ENCODE measurements at regions not wholly inside any gene's neighbourhood (a gene's known extent, or its start where the extent isn't known, plus 50 kb on each side); places are given as distances from the start of the nearest gene placed in this dataset.

DNA sequence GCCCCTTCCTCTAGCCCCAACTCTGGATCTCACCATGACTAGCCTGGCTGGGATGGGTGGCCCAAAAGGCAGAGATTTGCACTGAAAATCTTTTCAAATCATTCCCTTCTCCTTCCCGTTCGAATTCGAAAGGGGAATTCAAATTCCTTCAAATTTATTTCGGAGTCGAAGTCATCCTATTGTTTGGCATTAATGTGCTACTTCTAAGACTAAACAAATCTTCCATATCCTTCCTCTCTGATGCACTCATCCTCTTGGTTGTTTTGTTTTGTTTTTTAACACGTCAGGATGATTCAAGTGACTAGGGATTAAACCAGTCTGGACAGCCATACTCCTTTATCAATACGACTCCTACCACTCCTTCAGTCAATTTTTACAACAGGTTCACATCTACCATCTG, 95.5 kb upstream of the SGIP1 start:
- H3K36me3 ChIP-seq (replicated peaks in 1 of 2; ENCODE audit: control insufficient read depth in 1 of 2, insufficient read depth in 2 of 2, low read length in 1 of 2) = no peaks in the 10 kb centered on the region
- no peaks in the 10 kb centered on the region for H3K4me1 ChIP-seq (ENCODE audit: control insufficient read depth in 1 of 2, insufficient read depth in 2 of 2, low read depth in 1 of 2, low read length in 1 of 2)
- 94% methylated on average over 7 of the region's 7 CpGs for WGBS (ENCODE audit: low lambda C conversion rate)
- TF ChIP-seq GATA2 (CRISPR knock-in tag; IDR thresholded peaks at IDR 0.05) (no peak), TCF12 (IDR thresholded peaks at IDR 0.05) (no peak), SMC3 (IDR thresholded peaks at IDR 0.05; ENCODE audit: low read depth, low read length) (no peak), FOXM1 (IDR thresholded peaks at IDR 0.05; ENCODE audit: low read depth) (no peak)
- TF ChIP-seq, protein P1, sequence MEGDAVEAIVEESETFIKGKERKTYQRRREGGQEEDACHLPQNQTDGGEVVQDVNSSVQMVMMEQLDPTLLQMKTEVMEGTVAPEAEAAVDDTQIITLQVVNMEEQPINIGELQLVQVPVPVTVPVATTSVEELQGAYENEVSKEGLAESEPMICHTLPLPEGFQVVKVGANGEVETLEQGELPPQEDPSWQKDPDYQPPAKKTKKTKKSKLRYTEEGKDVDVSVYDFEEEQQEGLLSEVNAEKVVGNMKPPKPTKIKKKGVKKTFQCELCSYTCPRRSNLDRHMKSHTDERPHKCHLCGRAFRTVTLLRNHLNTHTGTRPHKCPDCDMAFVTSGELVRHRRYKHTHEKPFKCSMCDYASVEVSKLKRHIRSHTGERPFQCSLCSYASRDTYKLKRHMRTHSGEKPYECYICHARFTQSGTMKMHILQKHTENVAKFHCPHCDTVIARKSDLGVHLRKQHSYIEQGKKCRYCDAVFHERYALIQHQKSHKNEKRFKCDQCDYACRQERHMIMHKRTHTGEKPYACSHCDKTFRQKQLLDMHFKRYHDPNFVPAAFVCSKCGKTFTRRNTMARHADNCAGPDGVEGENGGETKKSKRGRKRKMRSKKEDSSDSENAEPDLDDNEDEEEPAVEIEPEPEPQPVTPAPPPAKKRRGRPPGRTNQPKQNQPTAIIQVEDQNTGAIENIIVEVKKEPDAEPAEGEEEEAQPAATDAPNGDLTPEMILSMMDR (IDR thresholded peaks at IDR 0.05) = no peak
- TF ChIP-seq, protein P2, sequence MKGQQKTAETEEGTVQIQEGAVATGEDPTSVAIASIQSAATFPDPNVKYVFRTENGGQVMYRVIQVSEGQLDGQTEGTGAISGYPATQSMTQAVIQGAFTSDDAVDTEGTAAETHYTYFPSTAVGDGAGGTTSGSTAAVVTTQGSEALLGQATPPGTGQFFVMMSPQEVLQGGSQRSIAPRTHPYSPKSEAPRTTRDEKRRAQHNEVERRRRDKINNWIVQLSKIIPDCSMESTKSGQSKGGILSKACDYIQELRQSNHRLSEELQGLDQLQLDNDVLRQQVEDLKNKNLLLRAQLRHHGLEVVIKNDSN (IDR thresholded peaks at IDR 0.05; ENCODE audit: borderline replicate concordance, low read depth) = no peak
- TF ChIP-seq, protein P3, sequence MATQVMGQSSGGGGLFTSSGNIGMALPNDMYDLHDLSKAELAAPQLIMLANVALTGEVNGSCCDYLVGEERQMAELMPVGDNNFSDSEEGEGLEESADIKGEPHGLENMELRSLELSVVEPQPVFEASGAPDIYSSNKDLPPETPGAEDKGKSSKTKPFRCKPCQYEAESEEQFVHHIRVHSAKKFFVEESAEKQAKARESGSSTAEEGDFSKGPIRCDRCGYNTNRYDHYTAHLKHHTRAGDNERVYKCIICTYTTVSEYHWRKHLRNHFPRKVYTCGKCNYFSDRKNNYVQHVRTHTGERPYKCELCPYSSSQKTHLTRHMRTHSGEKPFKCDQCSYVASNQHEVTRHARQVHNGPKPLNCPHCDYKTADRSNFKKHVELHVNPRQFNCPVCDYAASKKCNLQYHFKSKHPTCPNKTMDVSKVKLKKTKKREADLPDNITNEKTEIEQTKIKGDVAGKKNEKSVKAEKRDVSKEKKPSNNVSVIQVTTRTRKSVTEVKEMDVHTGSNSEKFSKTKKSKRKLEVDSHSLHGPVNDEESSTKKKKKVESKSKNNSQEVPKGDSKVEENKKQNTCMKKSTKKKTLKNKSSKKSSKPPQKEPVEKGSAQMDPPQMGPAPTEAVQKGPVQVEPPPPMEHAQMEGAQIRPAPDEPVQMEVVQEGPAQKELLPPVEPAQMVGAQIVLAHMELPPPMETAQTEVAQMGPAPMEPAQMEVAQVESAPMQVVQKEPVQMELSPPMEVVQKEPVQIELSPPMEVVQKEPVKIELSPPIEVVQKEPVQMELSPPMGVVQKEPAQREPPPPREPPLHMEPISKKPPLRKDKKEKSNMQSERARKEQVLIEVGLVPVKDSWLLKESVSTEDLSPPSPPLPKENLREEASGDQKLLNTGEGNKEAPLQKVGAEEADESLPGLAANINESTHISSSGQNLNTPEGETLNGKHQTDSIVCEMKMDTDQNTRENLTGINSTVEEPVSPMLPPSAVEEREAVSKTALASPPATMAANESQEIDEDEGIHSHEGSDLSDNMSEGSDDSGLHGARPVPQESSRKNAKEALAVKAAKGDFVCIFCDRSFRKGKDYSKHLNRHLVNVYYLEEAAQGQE (IDR thresholded peaks at IDR 0.05; ENCODE audit: low read depth, low read length) = no peak
- H3K9me2 ChIP-seq = no peaks in the 10 kb centered on the region
- H3K4me2 ChIP-seq = no peak overlapping the region
- H3K4me3 ChIP-seq (ENCODE audit: low read depth in 2 of 2, low read length in 1 of 2) = no peak overlapping the region
- CTCF ChIA-PET = interaction anchor here (1.3 to 4.2 kb wide), 2 partner anchors 8 to 73 kb away, joined by 3 to 33 read pairs; no protein-coding TSS in a partner anchor
- DNase-seq = no peak
- H3K9ac ChIP-seq = no peak overlapping the region
- no peaks in the 10 kb centered on the region for H3K27me3 ChIP-seq (ENCODE audit: insufficient read depth)
- no peaks in the 10 kb centered on the region for H4K20me1 ChIP-seq (ENCODE audit: insufficient read depth)
- no peak overlapping the region for H2AFZ ChIP-seq (ENCODE audit: low read depth)
- POLR2A ChIA-PET = no interaction called here
- no peaks in the 10 kb centered on the region for H3K79me2 ChIP-seq (ENCODE audit: insufficient read depth)
- no peak overlapping the region for H3K27ac ChIP-seq (ENCODE audit: low read depth in 2 of 2, low read length in 1 of 2)
- H3F3A ChIP-seq (replicated peaks; ENCODE audit: insufficient read depth) = peaks cover 3% of the 10 kb centered on the region
- H3K9me3 ChIP-seq = no peaks in the 10 kb centered on the region

DNA sequence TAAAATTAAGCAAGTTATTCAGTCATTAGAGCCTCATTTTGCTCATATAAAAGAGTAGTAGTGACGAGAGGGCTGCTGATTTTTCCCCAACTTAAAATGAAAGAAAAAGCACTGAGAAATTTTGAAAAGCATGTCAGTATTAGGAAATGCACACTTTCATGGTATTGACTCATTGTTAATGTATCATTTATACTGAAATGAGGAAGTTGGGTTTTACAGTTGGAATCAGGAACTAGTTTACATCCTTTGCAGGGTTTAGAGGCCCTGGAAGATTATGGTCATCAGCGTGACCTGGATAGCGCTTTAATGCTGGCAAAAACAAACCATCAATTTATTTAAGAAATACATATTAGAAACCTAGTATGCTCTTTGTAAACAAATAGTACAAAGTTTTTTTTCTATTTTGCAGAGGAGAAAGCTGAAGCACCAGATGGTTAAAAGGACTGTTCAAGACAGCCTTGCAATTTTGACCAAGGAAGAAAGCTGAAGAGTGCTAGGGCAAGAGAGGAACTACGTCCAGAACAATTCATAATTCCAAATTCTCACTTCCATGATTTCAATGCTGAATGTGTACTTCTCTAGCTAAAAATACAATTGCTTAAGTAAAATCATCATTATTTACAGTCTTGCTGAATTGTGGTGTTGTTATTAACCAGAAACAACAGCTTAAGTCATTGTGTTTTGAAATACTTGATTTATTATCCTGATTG, 94.8 kb upstream of the SGIP1 start:
- TF ChIP-seq GABPA (IDR thresholded peaks at IDR 0.05; ENCODE audit: low read depth) = no peak
- Histone ChIP-seq H3K4me2 (no peak overlapping the region), H3K79me2 (ENCODE audit: insufficient read depth) (no peaks in the 10 kb centered on the region), H3K9ac (no peak overlapping the region), H3F3A (replicated peaks; ENCODE audit: insufficient read depth) (peaks cover 3% of the 10 kb centered on the region), H3K9me3 (no peaks in the 10 kb centered on the region), H4K20me1 (ENCODE audit: insufficient read depth) (no peaks in the 10 kb centered on the region), H3K4me1 (ENCODE audit: control insufficient read depth in 1 of 2, insufficient read depth in 2 of 2, low read depth in 1 of 2, low read length in 1 of 2) (no peaks in the 10 kb centered on the region), H2AFZ (ENCODE audit: low read depth) (no peak overlapping the region; the same call in 1 of the 2 replicates), H3K36me3 (replicated peaks in 1 of 2; ENCODE audit: control insufficient read depth in 1 of 2, insufficient read depth in 2 of 2, low read length in 1 of 2) (no peaks in the 10 kb centered on the region), H3K27ac (ENCODE audit: low read depth in 2 of 2, low read length in 1 of 2) (no peak overlapping the region), H3K27me3 (ENCODE audit: insufficient read depth) (no peaks in the 10 kb centered on the region), H3K9me2 (no peaks in the 10 kb centered on the region), H3K4me3 (ENCODE audit: low read depth in 2 of 2, low read length in 1 of 2) (no peak overlapping the region)
- ChIA-PET CTCF (no interaction called here), POLR2A (no interaction called here)
- DNase-seq = no peak
- WGBS (ENCODE audit: low lambda C conversion rate) = 87% methylated on average over 4 of the region's 4 CpGs
